ENCODE measurements at regions not wholly inside any gene's neighbourhood (a gene's known extent, or its start where the extent isn't known, plus 50 kb on each side); places are given as distances from the start of the nearest gene placed in this dataset.

GRCh38 chr6:18746727-18747126 is 359.6 kb downstream of the RNF144B start:
- H3K9me3 ChIP-seq (ENCODE audit: control insufficient read depth in 1 of 2, insufficient read depth in 1 of 2, low read depth in 1 of 2, low read length in 2 of 2), result no peaks in the 10 kb centered on the region
- no TSS peak for BruUV-seq (replicated peaks)
- H3K27ac ChIP-seq (ENCODE audit: low read depth, low read length), result no peak overlapping the region
- no peak overlapping the region for H2AFZ ChIP-seq (ENCODE audit: low read depth, low read length, poor library complexity, severe bottlenecking)
- no peak overlapping the region for H3K9ac ChIP-seq (ENCODE audit: low read length)
- RAD21 ChIA-PET (ENCODE audit: low non-redundant PET in 1 of 2, low total read pairs in 2 of 2, uncharacterized antibody in 2 of 2, unreplicated experiment in 2 of 2), result no interaction called here
- DNase-seq (ENCODE audit: low read depth, low spot score) (no peak), ATAC-seq (no peak)
- H3K36me3 ChIP-seq (ENCODE audit: control insufficient read depth in 1 of 2, insufficient read depth in 2 of 2, low read length in 2 of 2), result no peaks in the 10 kb centered on the region
- H3K4me1 ChIP-seq (ENCODE audit: control insufficient read depth in 1 of 2, insufficient read depth in 2 of 2, low read length in 2 of 2), result no peaks in the 10 kb centered on the region
- H4K20me1 ChIP-seq (ENCODE audit: insufficient read depth), result no peaks in the 10 kb centered on the region
- no peaks in the 10 kb centered on the region for H3K27me3 ChIP-seq (ENCODE audit: insufficient read depth, low read length)
- H3K79me2 ChIP-seq (ENCODE audit: insufficient read depth, low read length), result no peaks in the 10 kb centered on the region
- intact Hi-C loops (cut with micrococcal nuclease), result loop anchor here (5.0 kb wide), 3 partner anchors 149 to 1311 kb away; no protein-coding TSS in a partner anchor
- TF ChIP-seq RAD21 (IDR thresholded peaks at IDR 0.05; ENCODE audit: low read depth) (no peak), SRF (IDR thresholded peaks at IDR 0.05; ENCODE audit: low read depth) (no peak), ATF3 (IDR thresholded peaks at IDR 0.05) (no peak), EZH2phosphoT487 (IDR thresholded peaks at IDR 0.05; ENCODE audit: borderline replicate concordance) (no peak), REST (IDR thresholded peaks at IDR 0.05; ENCODE audit: low read depth) (no peak), ELF1 (IDR thresholded peaks at IDR 0.05; ENCODE audit: borderline replicate concordance, low read depth) (no peak), ZNF274 (IDR thresholded peaks at IDR 0.05; ENCODE audit: low read depth, low read length) (no peak), POLR2AphosphoS5 (IDR thresholded peaks at IDR 0.05; ENCODE audit: low read depth, low read length) (no peak), CTCF (IDR thresholded peaks at IDR 0.05 in 2 of 3, conservative IDR thresholded peaks at IDR 0.05 in 1 of 3; ENCODE audit: borderline replicate concordance in 1 of 3, insufficient read depth in 1 of 3, low read depth in 2 of 3, low read length in 2 of 3) (no peak), YY1 (IDR thresholded peaks at IDR 0.05; ENCODE audit: extremely low read depth, insufficient replicate concordance, low read depth, low read length) (no peak), MAX (IDR thresholded peaks at IDR 0.05) (no peak), CEBPB (IDR thresholded peaks at IDR 0.05; ENCODE audit: low read depth) (no peak), EGR1 (IDR thresholded peaks at IDR 0.05; ENCODE audit: low read depth) (no peak)
- TF ChIP-seq, protein P1, sequence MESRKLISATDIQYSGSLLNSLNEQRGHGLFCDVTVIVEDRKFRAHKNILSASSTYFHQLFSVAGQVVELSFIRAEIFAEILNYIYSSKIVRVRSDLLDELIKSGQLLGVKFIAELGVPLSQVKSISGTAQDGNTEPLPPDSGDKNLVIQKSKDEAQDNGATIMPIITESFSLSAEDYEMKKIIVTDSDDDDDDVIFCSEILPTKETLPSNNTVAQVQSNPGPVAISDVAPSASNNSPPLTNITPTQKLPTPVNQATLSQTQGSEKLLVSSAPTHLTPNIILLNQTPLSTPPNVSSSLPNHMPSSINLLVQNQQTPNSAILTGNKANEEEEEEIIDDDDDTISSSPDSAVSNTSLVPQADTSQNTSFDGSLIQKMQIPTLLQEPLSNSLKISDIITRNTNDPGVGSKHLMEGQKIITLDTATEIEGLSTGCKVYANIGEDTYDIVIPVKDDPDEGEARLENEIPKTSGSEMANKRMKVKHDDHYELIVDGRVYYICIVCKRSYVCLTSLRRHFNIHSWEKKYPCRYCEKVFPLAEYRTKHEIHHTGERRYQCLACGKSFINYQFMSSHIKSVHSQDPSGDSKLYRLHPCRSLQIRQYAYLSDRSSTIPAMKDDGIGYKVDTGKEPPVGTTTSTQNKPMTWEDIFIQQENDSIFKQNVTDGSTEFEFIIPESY (IDR thresholded peaks at IDR 0.05; ENCODE audit: extremely low read depth, insufficient replicate concordance, low read length), result no peak
- H3K4me2 ChIP-seq (ENCODE audit: low read length), result no peak overlapping the region
- no peak overlapping the region for H3K4me3 ChIP-seq (replicated peaks in 1 of 2; ENCODE audit: low read depth in 1 of 2, low read length in 2 of 2)
- CTCF ChIA-PET, result no interaction called here
- POLR2A ChIA-PET, result no interaction called here
- H3K9me2 ChIP-seq (ENCODE audit: insufficient read depth), result no peaks in the 10 kb centered on the region
